ENCODE measurements at regions not wholly inside any gene's neighbourhood (a gene's known extent, or its start where the extent isn't known, plus 50 kb on each side); places are given as distances from the start of the nearest gene placed in this dataset.

DNA sequence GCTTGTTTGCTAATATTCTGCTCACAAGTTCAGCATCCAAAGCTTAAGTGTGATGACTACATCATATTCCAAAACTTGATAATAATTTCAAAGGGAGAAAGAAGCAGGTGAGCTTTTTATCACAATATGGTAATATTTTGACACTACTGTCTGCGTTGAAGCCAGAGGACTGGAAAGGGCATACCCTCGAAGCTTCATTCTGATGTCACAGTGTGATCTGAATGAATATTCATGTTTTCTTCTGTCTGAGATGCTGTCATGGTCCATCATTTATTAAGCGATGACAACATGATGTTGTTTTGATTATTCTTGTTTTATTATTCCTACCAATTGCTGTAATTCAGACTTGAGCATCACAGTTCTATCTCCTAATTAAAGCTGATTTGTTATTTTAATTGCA, 625.4 kb downstream of the ZPLD1 start:
- TF ChIP-seq FOXA1 (IDR thresholded peaks at IDR 0.05) (no peak), HDGF (IDR thresholded peaks at IDR 0.05; ENCODE audit: borderline replicate concordance) (no peak), LEF1 (IDR thresholded peaks at IDR 0.05; ENCODE audit: borderline replicate concordance) (no peak), ARNT (IDR thresholded peaks at IDR 0.05) (no peak)
- TF ChIP-seq, protein P1, sequence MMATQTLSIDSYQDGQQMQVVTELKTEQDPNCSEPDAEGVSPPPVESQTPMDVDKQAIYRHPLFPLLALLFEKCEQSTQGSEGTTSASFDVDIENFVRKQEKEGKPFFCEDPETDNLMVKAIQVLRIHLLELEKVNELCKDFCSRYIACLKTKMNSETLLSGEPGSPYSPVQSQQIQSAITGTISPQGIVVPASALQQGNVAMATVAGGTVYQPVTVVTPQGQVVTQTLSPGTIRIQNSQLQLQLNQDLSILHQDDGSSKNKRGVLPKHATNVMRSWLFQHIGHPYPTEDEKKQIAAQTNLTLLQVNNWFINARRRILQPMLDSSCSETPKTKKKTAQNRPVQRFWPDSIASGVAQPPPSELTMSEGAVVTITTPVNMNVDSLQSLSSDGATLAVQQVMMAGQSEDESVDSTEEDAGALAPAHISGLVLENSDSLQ (IDR thresholded peaks at IDR 0.05): no peak

All from HEK293T (cell line).